Osteoblast (primary cell): ENCODE measurements at regions not wholly inside any gene's neighbourhood (a gene's known extent, or its start where the extent isn't known, plus 50 kb on each side); places are given as distances from the start of the nearest gene placed in this dataset.

Experiments used
- DNase-seq: peaks from one replicate; pipeline ENCODE4 v3.0.0; 2011; ENCODE audit warnings: low spot score, mixed read lengths; ENCODE audit not compliant: insufficient read length; ENCODE audit errors: missing footprints
- H2AFZ ChIP-seq: 2 replicates; pipeline ENCODE4 v1.6.0; 2011; ENCODE audit warnings: mild to moderate bottlenecking, low read length
- H3K27ac ChIP-seq: 2 replicates; pipeline ENCODE4 v1.5.1; 2011; ENCODE audit warnings: mild to moderate bottlenecking, low read depth, low read length, moderate library complexity
- H3K27me3 ChIP-seq: 2 replicates; pipeline ENCODE4 v1.6.0; 2012; ENCODE audit warnings: mild to moderate bottlenecking, control low read depth, inconsistent platforms, low read length, moderate library complexity; ENCODE audit not compliant: insufficient read depth
- H3K36me3 ChIP-seq: 2 replicates; pipeline ENCODE4 v1.5.1; 2011; ENCODE audit warnings: mild to moderate bottlenecking, low read length, control low read depth, moderate library complexity; ENCODE audit not compliant: insufficient read depth
- H3K4me1 ChIP-seq: 2 replicates; pipeline ENCODE4 v1.5.1; 2011; ENCODE audit warnings: mild to moderate bottlenecking, low read length, control low read depth, moderate library complexity; ENCODE audit not compliant: insufficient read depth
- H3K4me2 ChIP-seq: 2 replicates; pipeline ENCODE4 v1.6.0; 2011; ENCODE audit warnings: mild to moderate bottlenecking, low read length; ENCODE audit not compliant: insufficient read depth
- H3K4me3 ChIP-seq: fragments of 200-600 bp; sonication (generic); 3 replicates; pipeline ENCODE4 v1.5.1; 2012; ENCODE audit warnings: mild to moderate bottlenecking, low read length, inconsistent platforms; ENCODE audit not compliant: insufficient read depth
- H3K79me2 ChIP-seq: 2 replicates; pipeline ENCODE4 v1.6.0; 2012; ENCODE audit warnings: mild to moderate bottlenecking, low read length, control low read depth, inconsistent platforms; ENCODE audit not compliant: insufficient read depth
- H3K9me3 ChIP-seq: 2 replicates; pipeline ENCODE4 v1.5.1; 2011; ENCODE audit warnings: low read depth, low read length, control low read depth
- H4K20me1 ChIP-seq: 2 replicates; pipeline ENCODE4 v1.6.0; 2012; ENCODE audit warnings: mild to moderate bottlenecking, low read length, control low read depth; ENCODE audit not compliant: insufficient read depth
- CTCF ChIP-seq: IDR thresholded peaks from 2 replicates; pipeline ENCODE4 v1.5.1; 2011; ENCODE audit warnings: mild to moderate bottlenecking, low read depth, low read length, moderate library complexity; ENCODE audit errors: extremely low read depth

- no peak for DNase-seq
- H3K4me1 ChIP-seq: peaks cover 27% of the 10 kb centered on the region
- no peak for TF ChIP-seq CTCF
- no peak overlapping the region for H3K27ac ChIP-seq
- H3K9me3 ChIP-seq: no peaks in the 10 kb centered on the region
- no peaks in the 10 kb centered on the region for H4K20me1 ChIP-seq
- no peak overlapping the region for H3K4me2 ChIP-seq
- no peak overlapping the region for H3K4me3 ChIP-seq
- H2AFZ ChIP-seq: no peak overlapping the region
- H3K79me2 ChIP-seq: no peaks in the 10 kb centered on the region
- H3K36me3 ChIP-seq: no peaks in the 10 kb centered on the region
- no peaks in the 10 kb centered on the region for H3K27me3 ChIP-seq
Observed at GRCh38 chr2:7815726-7816125, 866.1 kb upstream of the ID2 start.

GRCh38 chr2:7816233-7816632 is 865.6 kb upstream of the ID2 start:
- Histone ChIP-seq H2AFZ (no peak overlapping the region), H3K4me2 (no peak overlapping the region), H3K79me2 (no peaks in the 10 kb centered on the region), H3K27ac (no peak overlapping the region), H3K36me3 (no peaks in the 10 kb centered on the region), H3K4me1 (peaks cover 24% of the 10 kb centered on the region), H3K9me3 (no peaks in the 10 kb centered on the region), H3K27me3 (no peaks in the 10 kb centered on the region), H3K4me3 (no peak overlapping the region), H4K20me1 (no peaks in the 10 kb centered on the region)
- TF ChIP-seq CTCF: no peak
- no peak for DNase-seq

GRCh38 chr2:7816944-7817343 is 864.9 kb upstream of the ID2 start:
- no peak for DNase-seq
- no peak for TF ChIP-seq CTCF

GRCh38 chr2:7819316-7819715 is 862.5 kb upstream of the ID2 start:
- H3K4me3 ChIP-seq: no peak overlapping the region
- no peak overlapping the region for H2AFZ ChIP-seq
- H3K27ac ChIP-seq: no peak overlapping the region
- H3K27me3 ChIP-seq: no peaks in the 10 kb centered on the region
- H3K79me2 ChIP-seq: no peaks in the 10 kb centered on the region
- TF ChIP-seq CTCF: no peak
- H3K36me3 ChIP-seq: no peaks in the 10 kb centered on the region
- no peak overlapping the region for H3K4me2 ChIP-seq
- H3K9me3 ChIP-seq: no peaks in the 10 kb centered on the region
- no peaks in the 10 kb centered on the region for H3K4me1 ChIP-seq
- DNase-seq: no peak
- no peaks in the 10 kb centered on the region for H4K20me1 ChIP-seq

More at GRCh38 chr2:7816944-7817343, 864.9 kb upstream of the ID2 start:
- Histone ChIP-seq H2AFZ (no peak overlapping the region), H3K27ac (no peak overlapping the region), H3K79me2 (no peaks in the 10 kb centered on the region), H3K9me3 (no peaks in the 10 kb centered on the region), H3K4me1 (peaks cover 17% of the 10 kb centered on the region), H3K36me3 (no peaks in the 10 kb centered on the region), H4K20me1 (no peaks in the 10 kb centered on the region), H3K4me3 (no peak overlapping the region), H3K27me3 (no peaks in the 10 kb centered on the region), H3K4me2 (no peak overlapping the region)
